ENCODE measurements at regions not wholly inside any gene's neighbourhood (a gene's known extent, or its start where the extent isn't known, plus 50 kb on each side); places are given as distances from the start of the nearest gene placed in this dataset.

GRCh38 chr18:5618047-5618688 lies 74.4 kb upstream of the EPB41L3 start:
- no peak for DNase-seq (ENCODE audit: low spot score)
- Histone ChIP-seq H3K27me3 (replicated peaks; ENCODE audit: insufficient read depth, low read depth, low read length, poor library complexity) (peaks cover 33% of the 10 kb centered on the region), H3K27ac (ENCODE audit: low read depth, low read length, poor library complexity, severe bottlenecking) (no peak overlapping the region), H3K4me1 (ENCODE audit: insufficient read depth, low read length, poor library complexity, severe bottlenecking) (no peaks in the 10 kb centered on the region), H3K36me3 (ENCODE audit: insufficient read depth, low read length, poor library complexity, severe bottlenecking) (no peaks in the 10 kb centered on the region), H3K4me3 (ENCODE audit: low read depth, low read length, poor library complexity, severe bottlenecking) (no peak overlapping the region), H3K9me3 (ENCODE audit: low read depth, low read length, poor library complexity, severe bottlenecking) (no peaks in the 10 kb centered on the region)
- POLR2A ChIA-PET (ENCODE audit: low non-redundant PET) = no interaction called here
- CTCF ChIA-PET = no interaction called here
- no peak for TF ChIP-seq CTCF (conservative IDR thresholded peaks at IDR 0.05; ENCODE audit: low read depth, low read length)
- no peak for TF ChIP-seq EZH2 (IDR thresholded peaks at IDR 0.05; ENCODE audit: borderline replicate concordance, low read depth, low read length, poor library complexity, severe bottlenecking)
- no TSS peak for BruUV-seq (replicated peaks)
- intact Hi-C loops (cut with micrococcal nuclease; ENCODE audit: unreplicated experiment) = no loop called here

GRCh38 chr18:5611221-5611620 lies 67.4 kb upstream of the EPB41L3 start:
- H3K9me3 ChIP-seq (ENCODE audit: low read depth, low read length, poor library complexity, severe bottlenecking) = no peaks in the 10 kb centered on the region
- H3K27me3 ChIP-seq (replicated peaks; ENCODE audit: insufficient read depth, low read depth, low read length, poor library complexity) = peaks cover 23% of the 10 kb centered on the region
- DNase-seq (ENCODE audit: low spot score) = no peak
- TF ChIP-seq EZH2 (IDR thresholded peaks at IDR 0.05; ENCODE audit: borderline replicate concordance, low read depth, low read length, poor library complexity, severe bottlenecking) (no peak), CTCF (conservative IDR thresholded peaks at IDR 0.05; ENCODE audit: low read depth, low read length) (no peak)
- H3K4me1 ChIP-seq (ENCODE audit: insufficient read depth, low read length, poor library complexity, severe bottlenecking) = no peaks in the 10 kb centered on the region
- no TSS peak for BruUV-seq (replicated peaks)
- H3K36me3 ChIP-seq (ENCODE audit: insufficient read depth, low read length, poor library complexity, severe bottlenecking) = no peaks in the 10 kb centered on the region
- intact Hi-C loops (cut with micrococcal nuclease; ENCODE audit: unreplicated experiment) = no loop called here
- ChIA-PET CTCF (no interaction called here), POLR2A (ENCODE audit: low non-redundant PET) (no interaction called here)
- H3K27ac ChIP-seq (ENCODE audit: low read depth, low read length, poor library complexity, severe bottlenecking) = no peak overlapping the region
- no peak overlapping the region for H3K4me3 ChIP-seq (ENCODE audit: low read depth, low read length, poor library complexity, severe bottlenecking)

- Histone ChIP-seq H3K27me3 (replicated peaks; ENCODE audit: insufficient read depth, low read depth, low read length, poor library complexity) (peaks cover 8% of the 10 kb centered on the region), H3K36me3 (ENCODE audit: insufficient read depth, low read length, poor library complexity, severe bottlenecking) (no peaks in the 10 kb centered on the region), H3K9me3 (ENCODE audit: low read depth, low read length, poor library complexity, severe bottlenecking) (no peaks in the 10 kb centered on the region), H3K4me1 (ENCODE audit: insufficient read depth, low read length, poor library complexity, severe bottlenecking) (no peaks in the 10 kb centered on the region), H3K27ac (ENCODE audit: low read depth, low read length, poor library complexity, severe bottlenecking) (no peak overlapping the region), H3K4me3 (ENCODE audit: low read depth, low read length, poor library complexity, severe bottlenecking) (no peak overlapping the region)
- ChIA-PET CTCF (no interaction called here), POLR2A (ENCODE audit: low non-redundant PET) (no interaction called here)
- TF ChIP-seq EZH2 (IDR thresholded peaks at IDR 0.05; ENCODE audit: borderline replicate concordance, low read depth, low read length, poor library complexity, severe bottlenecking) = no peak
- TF ChIP-seq CTCF (conservative IDR thresholded peaks at IDR 0.05; ENCODE audit: low read depth, low read length) = no peak
- no TSS peak for BruUV-seq (replicated peaks)
- no peak for DNase-seq (ENCODE audit: low spot score)
- intact Hi-C loops (cut with micrococcal nuclease; ENCODE audit: unreplicated experiment) = no loop called here
Measured at GRCh38 chr18:5608846-5609245, 65.0 kb upstream of the EPB41L3 start.
